ENCODE measurements at regions not wholly inside any gene's neighbourhood (a gene's known extent, or its start where the extent isn't known, plus 50 kb on each side); places are given as distances from the start of the nearest gene placed in this dataset.
A peak's percentile ranks its signal among the peaks of the same experiment; 100 is the strongest.

DNA sequence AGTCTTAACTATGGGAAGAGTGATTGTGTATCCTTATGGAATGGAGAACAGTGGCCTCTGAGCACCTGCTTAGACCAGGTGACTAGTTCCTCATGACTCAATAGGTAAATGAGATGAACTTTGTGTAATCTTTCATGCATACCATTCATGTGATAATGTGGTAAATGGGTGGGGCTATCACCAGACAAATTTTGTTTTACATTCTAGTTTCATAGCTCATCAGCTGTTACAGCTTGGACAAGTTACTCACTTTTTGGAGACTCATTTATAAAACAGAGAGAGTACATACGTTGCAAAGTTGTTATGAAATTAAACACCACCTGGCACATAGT lies 103.7 kb upstream of the TGFBR2 start:
- no peak for DNase-seq

DNA sequence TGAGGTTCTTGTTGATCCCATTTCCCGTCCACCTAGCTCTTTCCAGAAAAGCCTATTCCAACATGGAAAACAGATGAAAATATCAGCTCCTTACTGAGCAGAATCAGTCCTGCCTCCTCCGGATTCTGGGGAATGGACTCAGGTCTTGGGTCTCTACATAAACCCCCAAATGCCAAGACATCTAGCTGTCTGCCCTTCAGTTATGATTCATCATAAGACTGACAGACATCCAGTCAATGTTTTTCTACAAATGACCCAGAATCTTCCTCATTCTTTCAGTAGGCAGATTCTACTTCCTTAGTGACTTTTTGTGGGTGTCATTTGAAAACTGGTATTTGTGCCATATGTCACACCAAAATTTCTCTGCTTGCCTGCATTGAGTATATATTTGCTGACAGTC lies 103.0 kb upstream of the TGFBR2 start:
- DNase-seq = peak; percentile 55 to 70

DNA sequence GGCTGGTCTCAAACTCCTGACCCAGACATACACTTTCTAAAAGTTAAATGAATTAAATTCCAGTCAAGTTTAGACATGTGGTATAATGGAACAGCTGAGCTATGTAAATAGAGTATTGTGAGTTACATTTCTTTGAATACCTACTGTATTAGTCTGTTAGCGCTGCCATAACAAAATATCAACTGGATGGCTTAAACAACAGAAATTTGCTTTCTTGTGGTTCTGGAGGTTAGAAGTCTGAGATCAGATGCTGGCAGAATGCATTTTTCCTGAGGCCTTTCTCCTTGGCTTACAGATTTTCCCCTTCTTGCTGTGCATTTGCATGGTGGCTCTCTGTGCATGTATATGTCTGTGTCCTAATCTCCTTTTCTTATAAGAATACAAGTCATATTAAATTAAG lies 101.5 kb upstream of the TGFBR2 start:
- DNase-seq = no peak

DNA sequence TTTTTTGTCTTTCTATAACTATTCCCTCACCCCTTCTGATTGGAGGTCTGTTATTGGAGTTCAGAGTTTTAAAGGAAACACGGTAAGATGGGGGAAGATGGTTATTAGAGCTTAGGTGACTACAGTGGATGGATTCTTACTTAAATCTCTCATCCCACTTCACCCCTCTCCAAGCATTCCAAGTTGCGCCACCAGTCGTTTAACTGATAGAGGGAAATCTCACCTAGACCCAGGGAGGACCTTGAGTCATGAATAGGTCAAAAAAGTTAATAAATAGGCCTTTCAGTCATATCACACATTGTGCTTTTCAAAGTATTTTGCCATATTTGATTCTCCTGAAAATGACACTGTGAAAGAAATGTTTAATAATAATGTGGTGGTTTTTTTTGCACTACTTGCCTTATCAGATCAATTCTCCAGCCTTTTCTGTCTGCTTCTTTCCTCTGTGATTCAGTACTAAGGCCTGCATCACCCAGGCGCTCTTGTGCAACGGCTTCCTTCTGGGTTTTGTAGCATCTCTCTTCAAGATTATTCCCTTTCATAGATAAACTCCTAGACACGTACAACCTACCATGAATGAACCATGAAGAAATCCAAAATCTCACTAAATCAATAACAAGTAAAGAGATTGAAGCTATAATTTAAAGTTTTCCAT lies 100.4 kb upstream of the TGFBR2 start:
- DNase-seq = peak in 1 of 2 donors; percentile 36

DNA sequence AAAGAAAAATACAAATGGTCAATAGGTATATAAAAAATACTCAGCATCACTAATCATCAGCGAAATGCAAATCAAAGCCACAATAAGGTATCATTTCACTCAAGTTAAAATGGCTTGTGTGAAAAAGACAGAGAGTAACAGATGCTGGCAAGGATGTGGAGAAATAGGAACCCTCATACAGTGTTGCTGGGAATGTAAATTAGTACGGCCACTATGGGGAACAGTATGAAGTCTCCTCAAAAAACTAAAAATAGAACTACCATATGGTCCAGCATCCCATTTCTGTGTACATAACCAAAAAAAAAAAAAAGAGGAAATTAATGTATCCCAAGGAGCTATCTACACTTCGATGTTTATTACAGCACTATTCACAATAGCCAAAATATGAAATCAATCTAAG lies 98.1 kb upstream of the TGFBR2 start:
- no peak for DNase-seq

DNA sequence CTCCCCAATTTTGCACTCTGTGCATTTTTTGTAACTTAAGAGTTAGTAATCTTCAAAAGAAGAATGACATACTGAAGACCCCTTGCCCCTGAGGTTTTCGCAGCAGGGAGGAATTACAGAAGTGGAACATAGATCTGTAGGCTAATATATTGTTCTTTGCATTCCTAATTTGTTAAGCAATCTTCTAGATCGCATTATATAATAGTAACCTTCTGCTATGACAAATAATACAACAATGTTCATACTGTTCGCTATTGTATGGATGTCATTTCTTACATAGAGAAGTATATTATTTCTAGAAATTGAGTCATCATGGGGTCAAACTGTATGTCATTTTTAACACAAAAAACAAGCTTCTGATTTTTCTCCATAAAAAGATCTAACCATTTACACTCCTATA lies 95.8 kb upstream of the TGFBR2 start:
- no peak for DNase-seq

DNA sequence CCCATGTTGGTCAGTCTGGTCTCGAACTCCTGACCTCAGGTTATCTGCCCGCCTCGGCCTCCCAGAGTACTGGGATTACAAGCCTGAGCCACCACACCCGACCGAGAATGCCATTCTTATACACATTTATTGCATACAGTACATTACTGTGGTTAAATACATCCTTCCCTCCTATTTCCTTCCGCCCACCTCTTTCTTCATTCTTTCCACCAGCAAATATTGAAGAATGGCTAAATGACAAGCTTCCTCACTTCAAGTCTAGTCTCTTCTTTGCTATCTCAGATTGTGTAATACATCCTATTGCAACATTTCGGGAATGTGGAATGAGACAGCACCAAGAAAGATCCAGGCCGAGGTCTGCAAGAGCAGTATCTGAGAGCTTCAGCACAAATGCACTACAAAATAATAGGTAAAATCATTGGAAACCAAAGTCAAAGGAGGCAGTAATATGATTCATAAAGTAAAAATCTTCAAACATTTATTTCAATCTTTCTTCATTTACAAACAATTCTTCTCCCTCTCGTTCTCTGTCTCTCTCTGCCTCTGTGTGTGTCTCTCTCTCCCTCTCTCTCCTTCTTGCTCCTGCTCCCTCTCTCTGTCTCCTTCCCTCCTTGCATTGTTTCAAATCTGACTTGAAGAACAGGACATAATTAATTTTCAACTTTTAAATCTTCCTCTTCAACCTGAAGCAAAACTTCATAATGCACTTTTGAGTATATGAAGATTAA lies 94.7 kb upstream of the TGFBR2 start:
- peak; percentile 75 to 76 for DNase-seq

DNA sequence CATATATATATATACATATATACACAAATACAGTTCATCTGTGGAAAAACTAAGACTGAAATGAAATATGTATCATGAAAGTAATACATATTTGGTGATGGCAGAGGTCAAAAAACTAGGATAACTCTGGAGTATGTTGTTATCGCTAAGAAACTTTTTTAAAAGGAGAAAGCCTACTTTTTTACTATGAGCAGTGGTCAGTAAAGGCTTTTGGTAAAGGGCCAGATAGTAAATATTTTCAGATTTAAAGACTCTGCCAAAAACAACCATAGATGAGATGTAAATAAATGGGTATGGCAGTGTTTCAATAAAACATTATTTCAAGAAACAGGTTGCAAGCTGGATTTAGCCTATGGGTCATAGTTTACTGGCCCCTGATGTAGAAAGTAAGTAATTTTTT lies 93.8 kb upstream of the TGFBR2 start:
- DNase-seq = no peak

DNA sequence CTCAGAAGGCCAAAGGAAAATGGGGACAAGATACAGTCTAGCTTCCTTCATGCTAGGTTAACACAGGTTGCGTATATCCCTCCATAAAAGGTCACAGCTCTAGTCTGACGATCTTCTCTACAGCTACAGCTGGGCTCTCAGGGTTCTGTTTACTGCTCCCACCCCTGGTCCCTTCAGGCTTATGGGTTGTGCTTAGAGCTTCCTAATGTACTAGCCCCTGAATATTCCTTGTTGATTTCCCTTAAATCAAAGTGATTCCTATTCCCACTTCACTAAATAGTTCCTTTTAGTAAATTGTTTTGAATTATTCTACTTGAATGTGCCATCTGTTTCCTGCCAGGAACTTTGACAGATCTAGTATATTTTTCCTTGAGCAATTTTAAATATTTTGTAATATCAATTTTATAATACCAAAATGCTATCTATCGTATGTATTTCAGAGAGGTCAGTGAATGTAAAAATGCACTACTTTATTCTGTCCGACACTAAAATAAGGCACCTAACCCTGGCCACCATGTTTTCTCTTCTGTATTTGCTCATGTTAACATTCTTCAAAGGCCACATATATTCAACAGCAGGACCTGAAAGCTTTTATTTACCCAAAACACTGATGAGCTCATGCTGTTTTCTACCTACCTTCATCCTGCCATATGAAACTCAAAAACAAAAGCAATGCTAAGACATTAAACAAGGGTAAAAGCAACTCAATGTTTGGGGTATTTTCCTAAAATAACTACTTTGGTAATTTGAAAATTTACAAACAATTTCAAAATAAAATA lies 92.8 kb upstream of the TGFBR2 start:
- DNase-seq = no peak

DNA sequence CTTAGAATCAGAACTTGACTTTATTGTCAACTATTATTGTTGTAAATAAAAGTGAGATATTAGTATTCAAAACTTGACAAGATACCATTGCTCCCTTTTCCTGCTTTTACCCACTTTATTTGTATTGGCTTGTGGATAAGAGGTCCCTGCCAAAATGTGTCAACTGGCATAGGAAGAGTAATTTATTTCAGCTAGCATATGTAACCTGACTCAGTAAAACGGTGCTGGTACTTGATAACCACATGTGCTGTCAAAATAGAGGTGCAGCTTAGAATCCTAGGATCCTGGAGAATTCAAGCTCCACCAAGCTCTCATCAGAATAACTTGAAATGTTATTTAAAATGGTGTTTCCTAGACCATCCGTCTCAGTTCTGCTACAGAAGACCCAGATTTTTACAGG lies 90.2 kb upstream of the TGFBR2 start:
- no peak for DNase-seq

DNA sequence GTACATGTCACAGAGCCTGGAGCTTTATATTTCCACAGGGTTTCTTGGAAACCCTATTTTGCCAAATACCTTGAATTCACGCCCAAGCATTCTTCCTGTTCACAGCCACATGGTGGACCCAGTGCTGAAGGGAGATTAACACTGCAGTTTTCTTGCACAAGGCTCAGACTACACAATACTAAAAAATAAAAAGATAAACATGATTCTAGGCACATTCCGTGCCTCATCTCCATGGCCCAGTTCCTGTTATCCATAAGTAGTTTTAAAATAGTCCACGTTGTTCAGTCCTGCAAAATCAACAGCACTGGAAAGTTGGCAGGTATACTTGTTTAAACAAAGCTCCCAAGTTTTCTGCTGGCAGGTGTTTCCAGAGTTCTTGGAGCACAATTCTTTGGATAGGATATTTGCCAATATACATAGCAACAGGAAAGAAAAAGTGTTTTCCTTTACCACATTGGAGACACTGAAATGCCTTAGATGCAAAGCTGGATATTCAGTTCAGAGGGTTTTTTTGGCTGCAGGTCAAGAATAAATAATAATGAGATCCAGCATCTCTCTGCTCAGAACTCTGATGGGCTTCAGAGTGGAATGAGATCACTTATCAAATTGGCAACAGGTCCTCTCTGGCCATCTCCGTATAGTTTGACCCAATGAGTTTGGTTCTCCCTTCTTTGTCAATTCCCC lies 88.1 kb upstream of the TGFBR2 start:
- DNase-seq = peak; percentile 39 to 53

DNA sequence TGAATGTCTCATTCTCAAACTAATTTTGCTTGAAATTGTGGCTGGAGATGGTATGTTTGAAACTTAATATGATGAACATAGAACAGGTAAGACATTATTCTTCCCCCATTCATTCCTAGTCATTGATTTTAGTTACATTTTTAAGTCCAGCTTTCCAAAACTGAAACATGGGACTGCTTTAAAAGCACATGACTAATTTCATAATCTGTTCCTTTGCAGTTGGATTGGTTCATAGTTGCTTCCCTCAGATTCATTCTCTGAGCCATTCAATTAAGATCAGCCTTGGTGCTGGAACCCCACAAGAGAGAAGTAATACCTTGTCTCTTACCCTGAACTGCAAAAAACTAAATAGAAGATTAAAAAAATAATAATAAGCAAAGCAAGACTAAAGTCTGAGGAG lies 87.5 kb upstream of the TGFBR2 start:
- peak; percentile 20 to 54 for DNase-seq

DNA sequence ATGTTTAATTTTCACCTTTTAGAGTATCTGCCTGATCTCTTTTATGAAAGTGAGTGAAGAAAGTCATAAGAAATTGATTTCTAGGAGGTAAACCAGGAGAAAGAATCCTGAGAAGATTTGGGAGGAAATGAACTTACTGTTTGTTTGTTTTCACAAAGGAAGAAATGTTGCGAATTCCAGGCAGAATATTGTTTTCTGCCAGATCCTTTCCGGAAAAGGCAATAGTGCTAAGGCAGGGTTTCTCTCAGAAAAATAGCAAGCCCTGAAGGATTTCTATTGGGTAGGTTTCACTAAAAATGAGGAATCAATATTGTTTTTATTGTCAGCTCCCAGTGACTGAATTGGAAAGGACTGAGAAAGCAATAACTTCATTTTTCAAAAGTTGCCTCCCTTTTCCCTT lies 85.7 kb upstream of the TGFBR2 start:
- DNase-seq = no peak

DNA sequence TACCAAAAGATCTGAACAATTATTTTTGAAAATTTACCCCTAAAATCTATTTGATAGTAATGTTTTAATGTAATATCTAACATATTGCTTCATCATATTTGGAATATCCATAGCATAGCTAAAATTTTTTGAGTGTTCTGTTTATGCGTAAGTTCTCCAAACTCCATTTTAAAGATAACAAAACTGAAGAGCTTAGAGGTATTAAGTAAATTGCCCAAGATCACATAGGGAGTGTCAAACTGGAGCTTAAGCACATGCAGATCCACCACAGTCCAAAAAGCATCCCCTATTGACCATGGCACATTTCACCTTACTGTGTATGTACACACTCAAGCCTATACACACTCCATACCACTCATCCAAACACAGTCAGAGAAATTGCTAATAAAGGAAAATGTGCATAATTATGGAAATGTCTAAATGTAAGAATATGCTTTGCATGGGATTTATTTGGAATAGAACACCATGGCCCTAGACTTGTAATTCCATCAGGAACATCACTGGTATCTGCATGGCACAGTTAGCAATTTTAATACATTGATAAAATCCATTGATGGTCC lies 85.2 kb upstream of the TGFBR2 start:
- no peak for DNase-seq

DNA sequence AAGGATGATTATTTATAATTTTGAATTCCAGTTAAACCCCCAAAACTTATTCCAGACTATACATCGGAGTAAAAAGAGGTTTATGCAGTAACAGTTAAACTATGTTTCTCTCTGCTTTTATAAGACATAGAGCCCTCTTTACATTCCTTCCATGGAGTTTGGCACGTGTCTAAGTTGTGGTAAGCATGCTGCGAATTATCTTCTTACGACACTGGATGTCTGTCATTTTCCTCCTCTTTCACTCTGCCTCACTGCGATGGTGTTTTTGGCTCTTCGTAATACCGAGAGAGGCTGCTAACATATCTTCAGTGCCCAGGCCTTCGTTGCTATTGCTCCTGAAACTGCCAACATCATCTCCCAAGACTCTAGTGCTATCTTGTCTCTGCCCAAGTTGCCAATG lies 83.9 kb upstream of the TGFBR2 start:
- DNase-seq = no peak

DNA sequence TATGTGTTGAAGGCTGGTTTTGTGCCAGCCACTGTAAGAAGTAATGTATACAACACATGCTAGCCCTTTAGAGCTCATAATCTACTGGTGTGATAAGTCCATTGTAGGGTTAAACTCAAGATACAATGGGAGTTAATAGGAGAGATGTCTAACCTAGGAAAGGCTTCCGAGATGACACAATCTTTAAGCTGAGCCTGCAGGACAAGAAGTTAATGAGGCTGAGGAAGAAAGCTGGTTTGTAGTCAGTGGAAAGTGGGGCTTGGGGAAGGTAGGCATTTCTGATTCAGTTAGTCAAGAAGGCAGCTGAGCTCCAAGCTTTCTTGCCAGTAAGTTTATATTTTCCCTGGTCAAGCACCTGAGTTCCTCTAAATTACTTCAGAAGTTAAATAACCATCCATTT lies 83.0 kb upstream of the TGFBR2 start:
- DNase-seq = no peak

DNA sequence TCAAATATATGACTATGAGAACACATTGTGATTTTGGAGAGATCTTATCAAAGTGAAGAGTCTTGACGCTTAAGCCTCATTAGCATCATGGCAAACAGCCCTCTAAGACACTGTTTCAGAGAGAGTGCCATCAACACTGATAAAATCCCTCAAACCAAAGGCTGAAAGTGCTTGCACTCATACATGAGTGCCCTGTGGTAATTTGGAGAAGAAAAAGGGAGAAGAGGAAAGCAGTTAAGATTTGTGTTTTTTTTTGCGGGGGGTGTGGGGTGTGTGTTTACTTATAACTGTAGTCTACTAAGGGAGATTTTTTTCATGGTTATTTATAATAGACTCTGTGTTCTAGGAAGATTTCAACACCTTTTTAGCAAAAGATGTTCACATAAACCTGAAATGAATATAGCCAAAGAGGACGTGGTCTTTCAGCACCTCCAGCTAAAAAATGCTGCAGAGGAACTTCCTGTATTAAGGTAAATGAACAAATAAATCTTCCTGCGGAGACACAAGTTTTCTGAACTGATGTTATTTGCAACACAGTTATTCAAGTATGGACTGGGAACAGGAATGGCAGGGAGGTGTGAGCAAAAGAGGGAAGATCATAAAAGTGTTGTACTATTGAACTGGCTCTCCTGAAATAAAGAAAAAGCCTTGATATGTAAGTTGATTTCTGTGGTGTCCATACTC lies 81.9 kb upstream of the TGFBR2 start:
- no peak for DNase-seq

DNA sequence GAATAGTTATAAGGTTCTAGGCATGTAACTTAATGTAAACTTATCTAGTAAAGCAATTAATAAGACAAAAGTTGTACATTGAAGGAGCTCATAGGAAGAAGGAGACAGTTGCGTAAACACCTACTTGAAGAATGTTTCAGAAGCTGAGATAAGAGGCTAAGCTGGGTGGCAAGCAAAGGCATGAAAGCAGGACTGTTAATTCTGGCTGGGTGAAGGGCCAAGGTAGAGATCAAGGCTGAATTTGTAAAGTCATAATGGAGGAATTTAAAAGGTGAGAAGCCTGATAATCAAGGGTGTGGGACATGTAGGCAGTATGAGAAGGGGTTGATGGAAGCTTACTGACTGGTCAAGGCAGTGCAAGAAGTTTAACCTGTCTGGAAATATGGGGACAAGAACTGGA lies 80.4 kb upstream of the TGFBR2 start:
- DNase-seq = no peak

DNA sequence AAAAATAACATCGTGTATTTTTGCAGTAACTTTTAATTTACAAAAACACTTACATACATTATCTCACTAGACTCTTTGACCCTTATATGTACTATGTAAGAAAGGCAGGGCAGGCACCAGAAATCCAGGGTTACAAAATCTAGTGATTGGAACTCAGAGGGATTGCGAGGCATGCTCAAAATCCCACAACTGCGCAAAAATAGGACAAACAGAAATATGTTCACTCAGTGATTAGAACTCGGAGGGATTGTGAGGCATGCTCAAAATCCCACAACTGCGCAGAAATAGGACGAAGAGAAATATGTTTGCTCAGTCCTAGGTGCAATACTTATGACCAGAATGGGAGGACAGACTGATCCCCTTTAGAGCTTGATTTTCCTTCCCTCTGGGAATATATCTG lies 79.2 kb upstream of the TGFBR2 start:
- no peak for DNase-seq

DNA sequence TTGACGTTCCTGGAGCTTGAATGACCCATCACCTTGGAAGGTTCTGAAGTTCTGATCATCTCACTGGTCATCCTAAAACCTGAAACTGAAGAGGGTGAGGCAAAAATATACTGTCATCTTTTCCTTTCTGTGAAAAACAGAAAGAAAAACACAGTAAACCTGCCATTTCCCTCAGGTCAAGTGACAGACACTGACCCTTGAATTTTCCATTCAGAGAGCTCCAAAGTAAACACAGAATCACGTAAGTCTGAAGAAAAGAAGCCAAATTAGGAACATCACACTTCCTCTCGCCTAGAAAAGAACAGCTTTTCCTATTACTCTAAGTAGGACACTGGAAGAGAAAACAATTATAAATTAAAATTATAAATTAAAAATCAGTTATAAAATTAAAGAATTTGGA lies 78.7 kb upstream of the TGFBR2 start:
- DNase-seq = no peak

DNA sequence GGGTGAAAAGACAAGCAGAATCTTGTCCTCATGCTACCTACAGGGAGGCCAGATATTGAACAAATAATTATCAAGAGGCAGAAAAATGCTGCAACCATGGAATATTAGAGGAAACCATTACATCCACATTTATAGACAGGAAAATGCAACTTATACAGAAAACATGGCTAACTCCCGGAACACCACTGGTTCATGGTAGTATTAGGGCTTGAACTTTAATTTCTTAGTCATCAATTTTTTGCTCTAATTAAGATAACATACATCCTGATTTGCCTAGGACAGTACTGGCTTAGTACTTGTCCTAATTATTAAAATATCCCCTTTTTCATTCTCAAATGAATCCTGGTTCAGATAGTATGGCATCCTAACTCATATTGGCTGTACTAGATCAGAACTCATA lies 76.3 kb upstream of the TGFBR2 start:
- DNase-seq = no peak

DNA sequence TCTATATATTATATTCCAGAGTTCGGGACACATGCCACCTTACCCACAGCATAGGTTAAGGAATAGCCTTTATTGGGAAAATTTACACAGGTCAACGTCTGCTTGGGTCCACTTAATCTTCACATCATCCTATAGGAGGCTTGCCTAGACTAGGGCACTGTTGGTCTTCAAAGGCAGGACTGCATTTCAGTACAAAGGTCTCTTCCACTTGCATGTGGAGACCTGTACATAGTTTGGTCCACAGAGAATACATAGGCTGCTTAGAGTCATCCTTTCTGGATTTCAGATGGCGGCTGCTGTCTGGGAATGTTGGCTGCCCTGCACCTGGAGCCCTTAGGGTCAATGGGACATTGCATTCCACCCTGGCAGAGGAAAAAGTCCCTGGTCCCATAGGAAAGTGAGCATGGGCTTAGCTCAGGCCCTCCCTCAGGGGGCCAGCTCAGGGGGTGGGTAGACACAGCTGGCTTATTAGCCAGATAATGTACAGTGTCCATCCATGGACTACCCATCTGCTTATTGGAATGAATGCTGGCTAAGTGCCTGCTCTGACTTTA lies 75.3 kb upstream of the TGFBR2 start:
- no peak for DNase-seq

All from inflammatory macrophage treated with lipopolysaccharide for 1 hour (primary cell).